ENCODE measurements at regions not wholly inside any gene's neighbourhood (a gene's known extent, or its start where the extent isn't known, plus 50 kb on each side); places are given as distances from the start of the nearest gene placed in this dataset.

GRCh38 chr21:21690068-21690665 is 692.0 kb downstream of the NCAM2 start:
- no peak for TF ChIP-seq SIN3A (IDR thresholded peaks at IDR 0.05; ENCODE audit: borderline replicate concordance, insufficient read depth, low read length)
- no peak for TF ChIP-seq TAF1 (IDR thresholded peaks at IDR 0.05; ENCODE audit: borderline replicate concordance, insufficient read depth, low read length)
